PC-9 (cell line): ENCODE measurements at regions not wholly inside any gene's neighbourhood (a gene's known extent, or its start where the extent isn't known, plus 50 kb on each side); places are given as distances from the start of the nearest gene placed in this dataset.

ENCODE experiments used
- BruUV-seq: library from RNA; stranded (reverse); fragments of 400-500 nt; replicated peaks from 2 replicates; lab custom pipeline; 2021; lab: Mats Ljungman, UMichigan
- CTCF ChIA-PET: fragments of 300-600 bp; sonication (Branson Sonifier 250); formaldehyde crosslinking; loops from one replicate; lab custom pipeline; 2022; ENCODE audit warnings: antibody characterized with exemption; lab: Charles Lee
- POLR2A ChIA-PET: fragments of 300-600 bp; sonication (Branson Sonifier 250); formaldehyde crosslinking; loops from one replicate; lab custom pipeline; 2022; ENCODE audit warnings: antibody characterized with exemption; ENCODE audit not compliant: unreplicated experiment; lab: Charles Lee
- DNase-seq, 2 experiments: peaks; one replicate each; pipeline versions ENCODE4 v3.0.0 to v3.0.0-alpha.2; 2015 to 2022; ENCODE audit warnings: mixed read lengths in 1 of 2
- H2AFZ ChIP-seq: fragments of 200-600 bp; sonication (generic); 2 replicates; pipeline ENCODE4 v1.8.1; 2017; ENCODE audit warnings: antibody characterized with exemption
- H3F3A ChIP-seq: fragments of 200-600 bp; sonication (generic); 2 replicates; pipeline ENCODE4 v1.8.1; 2017; ENCODE audit warnings: antibody characterized with exemption, mild to moderate bottlenecking, low read depth; ENCODE audit not compliant: insufficient read depth
- H3K27ac ChIP-seq: fragments of 200-600 bp; sonication (generic); 2 replicates; pipeline ENCODE4 v1.6.1; 2016; ENCODE audit warnings: mixed run types
- H3K27me3 ChIP-seq: fragments of 200-600 bp; sonication (generic); 2 replicates; pipeline ENCODE4 v1.6.1; 2016; ENCODE audit warnings: low read depth, mixed run types; ENCODE audit not compliant: insufficient read depth
- H3K36me3 ChIP-seq: fragments of 200-600 bp; sonication (generic); 2 replicates; pipeline ENCODE4 v1.6.1; 2016; ENCODE audit warnings: low read depth, mixed run types
- H3K4me1 ChIP-seq: fragments of 200-600 bp; sonication (generic); replicated peaks from 2 replicates; pipeline ENCODE4 v1.6.1; 2016; ENCODE audit warnings: mixed run types; ENCODE audit not compliant: insufficient read depth
- H3K4me2 ChIP-seq: fragments of 200-600 bp; sonication (generic); 2 replicates; pipeline ENCODE4 v1.6.1; 2017; ENCODE audit warnings: mixed run types
- H3K4me3 ChIP-seq: fragments of 200-600 bp; sonication (generic); 2 replicates; pipeline ENCODE4 v1.6.1; 2016; ENCODE audit warnings: mixed run types
- H3K79me2 ChIP-seq: fragments of 200-600 bp; sonication (generic); 2 replicates; pipeline ENCODE4 v1.6.1; 2017; ENCODE audit warnings: low read depth, mixed run types
- H3K9me2 ChIP-seq: fragments of 200-600 bp; sonication (generic); 2 replicates; pipeline ENCODE4 v1.8.1; 2017; ENCODE audit warnings: mild to moderate bottlenecking; ENCODE audit not compliant: insufficient read depth
- H3K9me3 ChIP-seq: fragments of 200-600 bp; sonication (generic); 2 replicates; pipeline ENCODE4 v1.8.1; 2016; ENCODE audit warnings: low read depth; ENCODE audit not compliant: insufficient read depth
- H4K20me1 ChIP-seq: fragments of 200-600 bp; sonication (generic); 2 replicates; pipeline ENCODE4 v1.8.1; 2017; ENCODE audit not compliant: insufficient read depth
- EZH2 ChIP-seq: fragments of 200-600 bp; sonication (generic); IDR thresholded peaks from 2 replicates; pipeline ENCODE4 v1.8.0; 2017; ENCODE audit warnings: antibody characterized with exemption, low read depth
- intact Hi-C: fragments of 100-400 bp; cut with micrococcal nuclease; formaldehyde crosslinking; loops from one replicate; pipeline ENCODE4 v1.10.0; 2022; ENCODE audit not compliant: unreplicated experiment
- TF ChIP-seq, protein P1 (sequence below): fragments of 200-600 bp; sonication (generic); conservative IDR thresholded peaks from 2 replicates; pipeline ENCODE4 v1.6.1; 2017; ENCODE audit warnings: mixed run types, antibody characterized with exemption, mild to moderate bottlenecking, moderate library complexity

DNA sequence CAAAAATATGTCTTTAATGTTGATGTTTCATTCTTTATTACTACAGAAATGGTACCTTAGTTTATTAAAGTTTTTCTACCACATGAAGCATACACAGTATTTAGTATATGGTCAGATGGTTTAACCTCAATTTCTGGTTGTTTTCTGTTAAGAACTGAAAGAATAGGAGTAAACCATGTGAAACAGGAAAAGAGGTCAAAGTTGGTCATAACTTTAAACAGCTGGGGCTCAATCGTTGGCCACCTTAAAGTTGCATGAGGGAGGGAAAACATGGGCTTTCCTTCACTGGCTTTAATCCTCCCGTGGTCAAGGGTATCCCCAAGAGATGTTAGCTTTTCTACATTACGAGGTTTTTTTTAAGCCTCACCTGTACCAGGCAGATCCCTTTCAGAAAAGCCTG, 483.3 kb upstream of the ADAMTS5 start:
- Histone ChIP-seq H3F3A (no peaks in the 10 kb centered on the region), H2AFZ (no peak overlapping the region), H3K27me3 (no peaks in the 10 kb centered on the region), H3K4me2 (no peak overlapping the region), H3K79me2 (no peaks in the 10 kb centered on the region), H3K36me3 (no peaks in the 10 kb centered on the region), H3K27ac (no peak overlapping the region), H3K4me3 (no peak overlapping the region), H3K9me3 (no peaks in the 10 kb centered on the region), H3K9me2 (no peaks in the 10 kb centered on the region), H4K20me1 (no peaks in the 10 kb centered on the region), H3K4me1 (no peaks in the 10 kb centered on the region)
- TF ChIP-seq, protein P1, sequence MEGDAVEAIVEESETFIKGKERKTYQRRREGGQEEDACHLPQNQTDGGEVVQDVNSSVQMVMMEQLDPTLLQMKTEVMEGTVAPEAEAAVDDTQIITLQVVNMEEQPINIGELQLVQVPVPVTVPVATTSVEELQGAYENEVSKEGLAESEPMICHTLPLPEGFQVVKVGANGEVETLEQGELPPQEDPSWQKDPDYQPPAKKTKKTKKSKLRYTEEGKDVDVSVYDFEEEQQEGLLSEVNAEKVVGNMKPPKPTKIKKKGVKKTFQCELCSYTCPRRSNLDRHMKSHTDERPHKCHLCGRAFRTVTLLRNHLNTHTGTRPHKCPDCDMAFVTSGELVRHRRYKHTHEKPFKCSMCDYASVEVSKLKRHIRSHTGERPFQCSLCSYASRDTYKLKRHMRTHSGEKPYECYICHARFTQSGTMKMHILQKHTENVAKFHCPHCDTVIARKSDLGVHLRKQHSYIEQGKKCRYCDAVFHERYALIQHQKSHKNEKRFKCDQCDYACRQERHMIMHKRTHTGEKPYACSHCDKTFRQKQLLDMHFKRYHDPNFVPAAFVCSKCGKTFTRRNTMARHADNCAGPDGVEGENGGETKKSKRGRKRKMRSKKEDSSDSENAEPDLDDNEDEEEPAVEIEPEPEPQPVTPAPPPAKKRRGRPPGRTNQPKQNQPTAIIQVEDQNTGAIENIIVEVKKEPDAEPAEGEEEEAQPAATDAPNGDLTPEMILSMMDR = no peak
- TF ChIP-seq EZH2 = no peak
- CTCF ChIA-PET = no interaction called here
- DNase-seq = no peak
- no TSS peak for BruUV-seq
- intact Hi-C loops = no loop called here
- POLR2A ChIA-PET = no interaction called here

DNA sequence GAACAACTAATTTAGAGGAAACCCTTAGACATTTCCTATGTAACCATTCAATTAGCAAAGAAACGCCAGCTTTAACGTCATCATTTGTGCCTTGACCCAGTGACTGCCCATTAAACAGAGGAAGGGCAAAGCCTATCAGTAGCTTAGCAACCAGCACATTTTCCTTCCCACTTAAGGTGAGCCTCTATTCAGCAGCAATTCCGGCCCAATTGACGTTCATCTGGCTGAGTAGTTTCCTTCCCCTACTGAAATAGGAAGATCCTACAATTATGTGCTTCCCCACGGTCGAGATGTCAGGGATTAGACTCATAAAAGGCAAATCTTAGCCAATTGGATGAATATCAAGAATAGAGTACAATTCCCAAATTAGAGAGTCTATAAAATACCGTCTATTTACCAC, 482.1 kb upstream of the ADAMTS5 start:
- Histone ChIP-seq H3K79me2 (no peaks in the 10 kb centered on the region), H3K4me1 (no peaks in the 10 kb centered on the region), H3K4me3 (no peak overlapping the region), H3K9me3 (no peaks in the 10 kb centered on the region), H3K27me3 (no peaks in the 10 kb centered on the region), H4K20me1 (no peaks in the 10 kb centered on the region), H2AFZ (no peak overlapping the region), H3K36me3 (no peaks in the 10 kb centered on the region), H3F3A (no peaks in the 10 kb centered on the region), H3K4me2 (no peak overlapping the region), H3K9me2 (no peaks in the 10 kb centered on the region), H3K27ac (no peak overlapping the region)
- no TSS peak for BruUV-seq
- no peak for DNase-seq
- ChIA-PET CTCF (no interaction called here), POLR2A (no interaction called here)
- TF ChIP-seq, protein P1 = no peak
- intact Hi-C loops = no loop called here

DNA sequence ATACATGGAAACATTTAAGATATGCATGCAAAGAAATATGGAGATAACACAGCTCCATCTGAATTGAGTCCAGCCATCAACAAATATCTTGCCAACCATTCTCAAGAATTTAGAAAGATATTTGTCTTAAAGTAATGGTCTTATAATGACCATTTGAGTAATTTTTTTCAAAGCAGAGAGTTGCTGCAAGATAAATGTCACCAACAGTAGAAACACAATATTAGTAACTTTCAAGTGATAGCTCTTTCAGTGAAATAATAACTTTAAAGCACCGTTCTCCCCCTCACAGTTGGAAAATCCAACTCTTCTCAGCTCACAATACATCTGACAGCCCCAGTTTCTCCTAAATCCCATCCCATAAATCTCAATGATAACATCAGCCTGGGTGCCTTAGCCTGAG, 481.0 kb upstream of the ADAMTS5 start:
- Histone ChIP-seq H3K27ac (no peak overlapping the region), H3K9me2 (no peaks in the 10 kb centered on the region), H2AFZ (no peak overlapping the region), H4K20me1 (no peaks in the 10 kb centered on the region), H3K4me2 (no peak overlapping the region), H3F3A (no peaks in the 10 kb centered on the region), H3K36me3 (no peaks in the 10 kb centered on the region), H3K9me3 (no peaks in the 10 kb centered on the region), H3K4me3 (no peak overlapping the region), H3K27me3 (no peaks in the 10 kb centered on the region), H3K4me1 (no peaks in the 10 kb centered on the region), H3K79me2 (no peaks in the 10 kb centered on the region)
- CTCF ChIA-PET = no interaction called here
- no peak for TF ChIP-seq EZH2
- TF ChIP-seq, protein P1 = no peak
- BruUV-seq = no TSS peak
- no peak for DNase-seq
- intact Hi-C loops = no loop called here
- POLR2A ChIA-PET = no interaction called here
